ENCODE measurements at regions not wholly inside any gene's neighbourhood (a gene's known extent, or its start where the extent isn't known, plus 50 kb on each side); places are given as distances from the start of the nearest gene placed in this dataset.
"Not testable (repeated sequence)": the region's sequence is repeated elsewhere in the genome, so short reads cannot be mapped to it uniquely, and the experiment has no call there.

GRCh38 chr6:68494880-68495279 lies 140.2 kb upstream of the ADGRB3 start:
- H3K9ac ChIP-seq (ENCODE audit: insufficient read depth in 1 of 2, low read depth in 2 of 2, low read length in 2 of 2); H3K36me3 ChIP-seq (ENCODE audit: control insufficient read depth, insufficient read depth, low read length); H3K4me3 ChIP-seq; intact Hi-C loops (cut with micrococcal nuclease); H3K4me2 ChIP-seq (ENCODE audit: insufficient read depth, low read length); H3K9me1 ChIP-seq (ENCODE audit: control insufficient read depth, insufficient read depth, low read length); H3K27ac ChIP-seq (ENCODE audit: extremely low read depth, low read depth, low read length); in situ Hi-C loops (cut with MboI); H4K20me1 ChIP-seq (replicated peaks; ENCODE audit: control insufficient read depth, insufficient read depth, low read length); H3K79me2 ChIP-seq (ENCODE audit: control insufficient read depth, insufficient read depth, low read length); BruUV-seq (replicated peaks); H3K4me1 ChIP-seq (replicated peaks in 1 of 2; ENCODE audit: control insufficient read depth in 2 of 2, insufficient read depth in 2 of 2, low read length in 2 of 2); POLR2A ChIA-PET; H3K27me3 ChIP-seq (ENCODE audit: control insufficient read depth in 2 of 2, insufficient read depth in 2 of 2, low read length in 2 of 2); FAIRE-seq; H3K9me3 ChIP-seq (replicated peaks; ENCODE audit: control insufficient read depth, insufficient read depth, low read depth, low read length); CTCF ChIA-PET (ENCODE audit: low intra/inter-chr PET ratio): not testable (repeated sequence)
- 0 out of 2 replicates have a peak overlapping the region, but pooled peaks have one; percentile 44 for H2AFZ ChIP-seq (ENCODE audit: low read depth, low read length)
- ATAC-seq (peak; percentile 53), DNase-seq (ENCODE audit: extremely low read depth in 1 of 4, low spot score in 3 of 4) (peak in 1 of 4 experiments; percentile 16)
- 0% methylated on average over 2 of the region's 3 CpGs for WGBS (ENCODE audit: insufficient coverage, low coverage, missing lambda C conversion rate)

- H3K9me3 ChIP-seq (replicated peaks; ENCODE audit: control insufficient read depth, insufficient read depth, low read depth, low read length) = no peaks in the 10 kb centered on the region
- WGBS (ENCODE audit: insufficient coverage, low coverage, missing lambda C conversion rate) = 8% methylated on average over 2 of the region's 2 CpGs
- in situ Hi-C loops (cut with MboI) = no loop called here
- ChIA-PET CTCF (ENCODE audit: low intra/inter-chr PET ratio) (no interaction called here), POLR2A (no interaction called here)
- no peak for TF ChIP-seq DIDO1 (tag; IDR thresholded peaks at IDR 0.05; ENCODE audit: low read depth)
- TF ChIP-seq ZNF146 (CRISPR knock-in tag; IDR thresholded peaks at IDR 0.05; ENCODE audit: unreplicated experiment) = no peak
- TF ChIP-seq POLR2B (IDR thresholded peaks at IDR 0.05; ENCODE audit: low read depth, partially characterized antibody) = no peak
- no peak for TF ChIP-seq SIX5 (IDR thresholded peaks at IDR 0.05; ENCODE audit: borderline replicate concordance in 1 of 2, insufficient read depth in 1 of 2, low read depth in 1 of 2, low read length in 2 of 2)
- TF ChIP-seq BCOR (IDR thresholded peaks at IDR 0.05) = no peak
- no peak for TF ChIP-seq HCFC1 (IDR thresholded peaks at IDR 0.05; ENCODE audit: low read depth, low read length)
- no peaks in the 10 kb centered on the region for H3K4me1 ChIP-seq (replicated peaks in 1 of 2; ENCODE audit: control insufficient read depth in 2 of 2, insufficient read depth in 2 of 2, low read length in 2 of 2)
- H3K36me3 ChIP-seq (ENCODE audit: control insufficient read depth, insufficient read depth, low read length) = no peaks in the 10 kb centered on the region
- H3K4me3 ChIP-seq = no peak overlapping the region
- H2AFZ ChIP-seq (ENCODE audit: low read depth, low read length) = no peak overlapping the region
- BruUV-seq (replicated peaks) = no TSS peak
- H3K4me2 ChIP-seq (ENCODE audit: insufficient read depth, low read length) = no peak overlapping the region
- no peak for DNase-seq (ENCODE audit: extremely low read depth in 1 of 4, low spot score in 3 of 4)
- FAIRE-seq = no peak
- H3K9ac ChIP-seq (ENCODE audit: insufficient read depth in 1 of 2, low read depth in 2 of 2, low read length in 2 of 2) = no peak overlapping the region
- no peaks in the 10 kb centered on the region for H3K9me1 ChIP-seq (ENCODE audit: control insufficient read depth, insufficient read depth, low read length)
- ATAC-seq = no peak
- intact Hi-C loops (cut with micrococcal nuclease) = no loop called here
- no peaks in the 10 kb centered on the region for H3K79me2 ChIP-seq (ENCODE audit: control insufficient read depth, insufficient read depth, low read length)
- H4K20me1 ChIP-seq (replicated peaks; ENCODE audit: control insufficient read depth, insufficient read depth, low read length) = no peaks in the 10 kb centered on the region
- no peaks in the 10 kb centered on the region for H3K27me3 ChIP-seq (ENCODE audit: control insufficient read depth in 2 of 2, insufficient read depth in 2 of 2, low read length in 2 of 2)
- no peak overlapping the region for H3K27ac ChIP-seq (ENCODE audit: extremely low read depth, low read depth, low read length)
Observed at GRCh38 chr6:68476611-68477010, 158.5 kb upstream of the ADGRB3 start.

Data from K562 (cell line).